ENCODE measurements at regions not wholly inside any gene's neighbourhood (a gene's known extent, or its start where the extent isn't known, plus 50 kb on each side); places are given as distances from the start of the nearest gene placed in this dataset.
A peak's percentile ranks its signal among the peaks of the same experiment; 100 is the strongest.

DNA sequence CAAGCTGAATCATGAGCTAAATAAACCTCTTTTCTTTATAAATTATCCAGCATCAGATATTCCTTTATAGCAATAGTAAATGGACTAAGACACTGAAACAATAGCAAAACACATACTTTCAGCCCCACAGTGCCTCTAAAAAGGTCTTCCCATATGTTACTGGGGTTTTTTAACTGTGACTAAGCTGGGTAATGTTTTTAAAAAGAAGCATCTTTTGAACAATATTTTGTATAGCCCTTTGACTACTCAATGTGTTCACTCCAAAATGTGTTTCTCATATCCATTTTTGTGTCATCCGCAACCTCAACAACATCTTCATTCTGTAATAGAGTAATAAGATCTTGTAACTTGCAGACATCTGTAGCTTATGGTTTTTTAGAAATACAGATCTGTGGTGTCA lies 218.7 kb upstream of the S100G start:
- TF ChIP-seq, protein P1, sequence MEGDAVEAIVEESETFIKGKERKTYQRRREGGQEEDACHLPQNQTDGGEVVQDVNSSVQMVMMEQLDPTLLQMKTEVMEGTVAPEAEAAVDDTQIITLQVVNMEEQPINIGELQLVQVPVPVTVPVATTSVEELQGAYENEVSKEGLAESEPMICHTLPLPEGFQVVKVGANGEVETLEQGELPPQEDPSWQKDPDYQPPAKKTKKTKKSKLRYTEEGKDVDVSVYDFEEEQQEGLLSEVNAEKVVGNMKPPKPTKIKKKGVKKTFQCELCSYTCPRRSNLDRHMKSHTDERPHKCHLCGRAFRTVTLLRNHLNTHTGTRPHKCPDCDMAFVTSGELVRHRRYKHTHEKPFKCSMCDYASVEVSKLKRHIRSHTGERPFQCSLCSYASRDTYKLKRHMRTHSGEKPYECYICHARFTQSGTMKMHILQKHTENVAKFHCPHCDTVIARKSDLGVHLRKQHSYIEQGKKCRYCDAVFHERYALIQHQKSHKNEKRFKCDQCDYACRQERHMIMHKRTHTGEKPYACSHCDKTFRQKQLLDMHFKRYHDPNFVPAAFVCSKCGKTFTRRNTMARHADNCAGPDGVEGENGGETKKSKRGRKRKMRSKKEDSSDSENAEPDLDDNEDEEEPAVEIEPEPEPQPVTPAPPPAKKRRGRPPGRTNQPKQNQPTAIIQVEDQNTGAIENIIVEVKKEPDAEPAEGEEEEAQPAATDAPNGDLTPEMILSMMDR (IDR thresholded peaks at IDR 0.05; ENCODE audit: extremely low read depth, insufficient read depth, missing control alignments), result no peak
- no peak for DNase-seq (ENCODE audit: low spot score)
- in situ Hi-C loops (cut with MboI; ENCODE audit: low pct_unique_long_range_greater_than_20kb, low sequenced_read_pairs, unreplicated experiment), result loop anchor here (25.0 kb wide), 2 partner anchors 294 to 494 kb away; no protein-coding TSS in a partner anchor

DNA sequence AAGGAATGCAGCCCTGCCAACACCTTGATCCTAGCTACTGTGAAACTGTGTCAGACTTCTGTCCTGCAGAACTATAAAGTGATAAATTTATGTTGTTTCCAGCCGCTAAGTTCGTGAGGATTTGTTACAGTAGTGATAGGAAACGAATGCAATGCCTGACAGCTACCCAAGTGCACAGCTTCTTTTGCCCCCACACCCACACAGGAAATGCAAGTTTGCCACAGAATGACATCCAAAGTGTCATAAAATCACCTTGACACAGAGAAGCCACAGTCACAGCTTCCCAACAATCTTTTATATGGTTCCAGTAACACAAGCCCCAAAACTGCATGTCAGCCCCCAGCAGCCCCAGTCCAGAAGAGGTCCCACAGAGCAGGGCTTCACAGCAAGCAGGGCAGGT lies 216.9 kb upstream of the S100G start:
- TF ChIP-seq, protein P1 (IDR thresholded peaks at IDR 0.05; ENCODE audit: extremely low read depth, insufficient read depth, missing control alignments), result no peak
- in situ Hi-C loops (cut with MboI; ENCODE audit: low pct_unique_long_range_greater_than_20kb, low sequenced_read_pairs, unreplicated experiment), result loop anchor here (25.0 kb wide), 2 partner anchors 296 to 496 kb away; no protein-coding TSS in a partner anchor
- no peak for DNase-seq (ENCODE audit: low spot score)

DNA sequence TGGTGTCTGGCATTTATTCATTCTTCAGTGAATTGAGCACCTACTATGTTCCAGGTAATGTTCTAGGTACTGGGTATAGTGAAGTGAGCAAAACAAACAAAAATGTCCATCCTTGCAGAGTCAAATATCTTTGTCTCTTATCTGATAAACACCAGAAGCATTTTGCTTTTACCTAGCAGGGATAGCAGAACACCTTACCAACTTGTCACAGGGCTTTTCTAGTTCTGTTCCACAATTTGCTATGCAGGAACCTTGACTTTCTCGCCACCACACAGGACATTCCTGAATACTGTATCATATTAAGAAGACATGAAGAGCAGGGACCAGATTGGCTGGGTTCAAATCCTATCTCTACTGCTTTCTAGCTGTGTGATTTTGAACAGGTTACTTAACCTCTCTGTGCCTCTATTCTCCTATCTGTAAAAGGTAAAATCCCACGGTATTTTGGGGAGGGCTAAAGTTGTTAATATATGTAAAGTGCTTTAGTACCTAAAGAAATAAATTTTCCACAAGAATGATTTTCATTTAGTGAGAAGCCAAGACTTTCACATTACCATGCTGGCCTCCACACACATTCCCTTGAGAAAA lies 214.5 kb upstream of the S100G start:
- no peak for DNase-seq (ENCODE audit: low spot score)
- TF ChIP-seq, protein P1 (IDR thresholded peaks at IDR 0.05; ENCODE audit: extremely low read depth, insufficient read depth, missing control alignments), result no peak
- in situ Hi-C loops (cut with MboI; ENCODE audit: low pct_unique_long_range_greater_than_20kb, low sequenced_read_pairs, unreplicated experiment), result loop anchor here (25.0 kb wide), 2 partner anchors 298 to 498 kb away; no protein-coding TSS in a partner anchor

DNA sequence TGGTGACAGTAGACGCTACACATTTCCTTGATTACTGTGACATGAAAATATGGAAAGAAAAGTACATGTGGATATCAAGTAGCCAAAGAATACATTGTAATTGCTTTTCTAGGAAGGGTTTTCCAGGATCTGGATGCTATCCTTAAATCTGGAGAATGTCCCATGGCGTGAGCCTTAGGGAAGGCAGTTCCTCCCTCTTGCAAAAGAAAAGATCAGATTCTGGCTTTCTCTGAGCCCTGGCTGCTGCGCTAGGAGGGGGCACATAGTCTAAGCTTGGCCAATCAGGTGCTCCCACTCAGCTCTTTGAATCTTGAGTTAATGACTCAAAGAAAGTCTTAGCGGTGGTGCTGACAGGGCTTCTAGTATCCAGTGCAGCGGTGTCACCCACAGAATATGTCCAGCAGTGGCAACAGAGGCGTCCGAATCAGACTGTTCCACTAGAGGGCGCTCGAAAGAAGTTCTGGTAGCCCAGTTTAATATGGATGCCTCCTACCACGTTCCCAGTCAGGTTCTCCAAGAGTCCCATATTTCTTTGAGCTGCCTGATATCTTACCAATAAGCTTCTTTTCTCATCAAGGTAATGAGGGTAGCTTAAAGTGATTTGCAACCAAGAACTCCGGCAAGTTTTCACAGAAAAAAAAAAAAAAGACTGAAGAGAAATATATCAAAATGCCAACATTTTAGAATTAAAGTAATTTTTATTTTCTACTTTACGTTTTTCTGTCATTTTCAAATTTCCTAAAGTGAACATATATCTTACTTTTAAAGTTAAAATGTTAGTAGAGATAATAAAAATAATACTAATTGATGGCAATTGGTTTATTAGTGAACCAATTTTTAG lies 213.4 kb upstream of the S100G start:
- in situ Hi-C loops (cut with MboI; ENCODE audit: low pct_unique_long_range_greater_than_20kb, low sequenced_read_pairs, unreplicated experiment), result loop anchor here (25.0 kb wide), 2 partner anchors 299 to 499 kb away; no protein-coding TSS in a partner anchor
- peak; percentile 27 for DNase-seq (ENCODE audit: low spot score)
- TF ChIP-seq, protein P1 (IDR thresholded peaks at IDR 0.05; ENCODE audit: extremely low read depth, insufficient read depth, missing control alignments), result peak; percentile 73

DNA sequence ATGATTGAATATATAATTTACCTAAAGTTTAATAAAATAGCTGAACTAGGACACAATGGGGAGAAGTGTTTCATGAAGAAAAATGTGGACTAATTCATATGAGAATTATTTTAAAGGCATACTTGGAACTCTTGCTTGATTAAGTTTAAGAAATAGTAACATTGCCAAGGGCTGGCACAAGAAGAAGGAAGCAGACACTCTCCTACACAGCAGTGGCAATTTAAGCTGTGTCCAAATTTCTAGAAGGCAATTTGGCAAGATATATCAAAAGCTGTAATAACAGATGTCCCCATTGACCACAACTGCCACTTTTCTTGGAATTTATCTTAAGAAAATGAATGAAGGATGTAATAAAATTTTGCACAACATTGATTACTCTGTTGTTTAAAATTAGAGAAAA lies 209.5 kb upstream of the S100G start:
- in situ Hi-C loops (cut with MboI; ENCODE audit: low pct_unique_long_range_greater_than_20kb, low sequenced_read_pairs, unreplicated experiment), result loop anchor here (25.0 kb wide), 2 partner anchors 303 to 503 kb away; no protein-coding TSS in a partner anchor
- DNase-seq (ENCODE audit: low spot score), result no peak
- TF ChIP-seq, protein P1 (IDR thresholded peaks at IDR 0.05; ENCODE audit: extremely low read depth, insufficient read depth, missing control alignments), result no peak

DNA sequence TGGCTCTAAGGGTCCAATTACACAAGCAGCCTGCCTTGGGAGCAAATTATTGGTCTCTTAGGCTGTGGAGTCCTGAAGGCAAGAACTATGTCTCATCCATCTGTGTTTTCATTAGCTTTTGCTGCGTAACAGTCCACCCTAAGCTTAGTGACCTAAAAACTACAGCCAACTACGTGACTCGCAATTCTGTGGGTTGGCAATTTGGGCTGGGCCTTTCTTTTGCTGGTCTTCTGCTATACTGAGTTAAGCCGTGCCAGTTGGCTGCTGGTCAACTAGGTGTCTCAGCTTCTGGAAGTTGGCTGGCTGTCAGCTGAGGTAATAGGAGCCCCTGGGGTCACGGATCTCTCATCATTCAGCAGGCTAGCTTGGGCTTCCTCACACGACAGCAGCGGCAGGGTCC lies 205.6 kb upstream of the S100G start:
- in situ Hi-C loops (cut with MboI; ENCODE audit: low pct_unique_long_range_greater_than_20kb, low sequenced_read_pairs, unreplicated experiment), result loop anchor here (25.0 kb wide), 2 partner anchors 307 to 507 kb away; no protein-coding TSS in a partner anchor
- TF ChIP-seq, protein P1 (IDR thresholded peaks at IDR 0.05; ENCODE audit: extremely low read depth, insufficient read depth, missing control alignments), result no peak
- DNase-seq (ENCODE audit: low spot score), result no peak

All from GM13977 (cell line).